Endothelial cell of umbilical vein (primary cell): ENCODE measurements at regions not wholly inside any gene's neighbourhood (a gene's known extent, or its start where the extent isn't known, plus 50 kb on each side); places are given as distances from the start of the nearest gene placed in this dataset.

Source experiments
- BruUV-seq: library from RNA; stranded (reverse); fragments of 400-500 nt; replicated peaks from 2 replicates; lab custom pipeline; 2021; lab: Mats Ljungman, UMichigan
- CTCF ChIA-PET: fragments of 300-600, 350-600 bp; sonication (Branson Sonifier 250); formaldehyde crosslinking; loops from one replicate; lab custom pipeline; 2021; ENCODE audit warnings: antibody characterized with exemption, inconsistent platforms; lab: Charles Lee
- POLR2A ChIA-PET: fragments of 300-600, 350-600 bp; sonication (Branson Sonifier 250); formaldehyde crosslinking; loops from one replicate; lab custom pipeline; 2021; ENCODE audit warnings: antibody characterized with exemption, inconsistent platforms; lab: Charles Lee
- DNase-seq: peaks from one replicate; pipeline ENCODE4 v3.0.0-alpha.2; 2011; ENCODE audit warnings: low read depth, low spot score
- FAIRE-seq: peaks from 2 replicates; lab custom pipeline; 2011; peaks lifted over from hg19 to GRCh38; lab: Jason Lieb, UNC
- H2AFZ ChIP-seq: 2 replicates; pipeline ENCODE4 v1.6.0; 2012; ENCODE audit warnings: low read depth, low read length, control low read depth, inconsistent platforms
- H3K27ac ChIP-seq: 2 replicates; pipeline ENCODE4 v1.5.1; 2011; ENCODE audit warnings: low read depth, mild to moderate bottlenecking, control low read depth, low read length, moderate library complexity; ENCODE audit not compliant: insufficient read depth
- H3K27me3 ChIP-seq, 2 experiments: 2 replicates each; pipeline versions ENCODE4 v1.6.0 to v1.6.1; 2011; ENCODE audit warnings: low read length in 2 of 2, mixed read lengths in 1 of 2; ENCODE audit not compliant: control insufficient read depth in 2 of 2, insufficient read depth in 2 of 2
- H3K36me3 ChIP-seq, 2 experiments: 2 replicates in 1 of 2; 3 replicates in 1 of 2; pipeline ENCODE4 v1.5.1; 2011; ENCODE audit warnings: low read length in 2 of 2, mild to moderate bottlenecking in 1 of 2, moderate library complexity in 1 of 2; ENCODE audit not compliant: control insufficient read depth in 2 of 2, insufficient read depth in 2 of 2; ENCODE audit errors: extremely low read depth in 1 of 2
- H3K4me1 ChIP-seq: 3 replicates; pipeline ENCODE4 v1.5.1; 2011; ENCODE audit warnings: mild to moderate bottlenecking, low read length; ENCODE audit not compliant: control insufficient read depth, insufficient read depth; ENCODE audit errors: extremely low read depth
- H3K4me2 ChIP-seq: 2 replicates; pipeline ENCODE4 v1.6.1; 2011; ENCODE audit warnings: low read length, control low read depth, mixed read lengths; ENCODE audit not compliant: insufficient read depth
- H3K4me3 ChIP-seq, 3 experiments: fragments of 200-600 bp in 1 of 3; sonication (generic), shearing (Covaris generic) in 1 of 3; replicated peaks in 1 of 3; 2 replicates each; pipeline ENCODE4 v1.5.1; 2011 to 2016; ENCODE audit warnings: control low read depth in 3 of 3, low read length in 3 of 3, mild to moderate bottlenecking in 2 of 3, inconsistent platforms in 1 of 3, low read depth in 1 of 3, moderate library complexity in 1 of 3; ENCODE audit not compliant: insufficient read depth in 1 of 3
- H3K79me2 ChIP-seq: 2 replicates; pipeline ENCODE4 v1.6.0; 2012; ENCODE audit warnings: low read length, inconsistent platforms; ENCODE audit not compliant: control insufficient read depth, insufficient read depth
- H3K9ac ChIP-seq: replicated peaks from 2 replicates; pipeline ENCODE3; 2011; ENCODE audit warnings: low read length, control low read depth; ENCODE audit not compliant: insufficient read depth; ENCODE audit errors: extremely low read depth
- H3K9me1 ChIP-seq: replicated peaks from 3 replicates; pipeline ENCODE4 v1.6.0; 2011; ENCODE audit warnings: mild to moderate bottlenecking, low read length; ENCODE audit not compliant: control insufficient read depth, insufficient read depth; ENCODE audit errors: extremely low read depth
- H3K9me3 ChIP-seq: replicated peaks from 2 replicates; pipeline ENCODE4 v1.5.1; 2012; ENCODE audit warnings: low read length, inconsistent platforms; ENCODE audit not compliant: control insufficient read depth, insufficient read depth
- H4K20me1 ChIP-seq: replicated peaks from 2 replicates; pipeline ENCODE3; 2011; ENCODE audit warnings: mild to moderate bottlenecking, low read length; ENCODE audit not compliant: control insufficient read depth, insufficient read depth; ENCODE audit errors: extremely low read depth
- CTCF ChIP-seq, 2 donors: IDR thresholded peaks; 1 replicate in 1 of 2; 2 replicates in 1 of 2; pipeline ENCODE4 v1.5.1; 2011; ENCODE audit warnings: low read length in 2 of 2, mild to moderate bottlenecking in 2 of 2, moderate library complexity in 2 of 2, control low read depth in 1 of 2, inconsistent platforms in 1 of 2, low read depth in 1 of 2; ENCODE audit not compliant: insufficient read depth in 1 of 2; ENCODE audit errors: extremely low read depth in 1 of 2
- EZH2 ChIP-seq: IDR thresholded peaks from 2 replicates; pipeline ENCODE4 v1.6.1; 2012; ENCODE audit warnings: borderline replicate concordance, low read depth, mild to moderate bottlenecking, moderate library complexity, low read length, inconsistent platforms; ENCODE audit not compliant: severe bottlenecking
- FOS ChIP-seq: IDR thresholded peaks from 2 replicates; pipeline ENCODE4 v1.6.1; 2011; ENCODE audit warnings: mild to moderate bottlenecking, low read length, moderate library complexity, borderline replicate concordance; ENCODE audit not compliant: insufficient read depth
- GATA2 ChIP-seq: IDR thresholded peaks from 2 replicates; pipeline ENCODE4 v1.7.0; 2011; ENCODE audit warnings: low read depth, mild to moderate bottlenecking, moderate library complexity, mixed read lengths, low read length; ENCODE audit not compliant: insufficient read length, insufficient read depth
- JUN ChIP-seq: IDR thresholded peaks from 2 replicates; pipeline ENCODE4 v1.6.1; 2011; ENCODE audit warnings: borderline replicate concordance, low read depth; ENCODE audit not compliant: insufficient read length, insufficient read depth
- MAX ChIP-seq: IDR thresholded peaks from 2 replicates; pipeline ENCODE4 v1.6.1; 2011; ENCODE audit not compliant: insufficient read depth, insufficient read length
- MYC ChIP-seq: IDR thresholded peaks from one replicate; pipeline ENCODE4 v1.6.1; 2011; ENCODE audit warnings: mild to moderate bottlenecking, low read depth, low read length
- POLR2AphosphoS5 ChIP-seq: IDR thresholded peaks from 2 replicates; pipeline ENCODE4 v1.6.1; 2012; ENCODE audit warnings: low read depth, mild to moderate bottlenecking, control low read depth, low read length, moderate library complexity; ENCODE audit not compliant: insufficient read depth
- dilution Hi-C: fragments of 300-500 bp; cut with MboI; formaldehyde crosslinking; loops from one replicate; pipeline ENCODE4 v1.15.0; 2019; ENCODE audit warnings: low sequenced_read_pairs; ENCODE audit not compliant: extremely low pct_ligation_motif_present
- intact Hi-C: fragments of 100-400 bp; cut with micrococcal nuclease; formaldehyde crosslinking; loops from one replicate; pipeline ENCODE4 v1.10.0; 2022

GRCh38 chr21:9837946-9838737, 683.2 kb upstream of the TPTE start:
- Histone ChIP-seq H3K4me2 (no peak overlapping the region), H4K20me1 (no peaks in the 10 kb centered on the region)

GRCh38 chr21:9838738-9839642, 682.4 kb upstream of the TPTE start:
- Histone ChIP-seq H3K9me1 (no peaks in the 10 kb centered on the region), H4K20me1 (no peaks in the 10 kb centered on the region), H2AFZ (no peak overlapping the region), H3K9me3 (peaks cover 3% of the 10 kb centered on the region), H3K4me2 (no peak overlapping the region), H3K27ac (no peak overlapping the region), H3K79me2 (no peaks in the 10 kb centered on the region), H3K4me3 (no peak overlapping the region), H3K36me3 (no peaks in the 10 kb centered on the region), H3K4me1 (no peaks in the 10 kb centered on the region), H3K27me3 (no peaks in the 10 kb centered on the region), H3K9ac (no peak overlapping the region)
- ChIA-PET POLR2A (no interaction called here), CTCF (no interaction called here)
- dilution Hi-C loops, result no loop called here
- no TSS peak for BruUV-seq
- DNase-seq (no peak), FAIRE-seq (no peak)
- TF ChIP-seq MYC (no peak), JUN (no peak), CTCF (IDR thresholded peaks at IDR 0.05; ENCODE audit: extremely low read depth in 1 of 2, insufficient read depth in 1 of 2, low read depth in 1 of 2, low read length in 2 of 2) (no peak), EZH2 (no peak), FOS (no peak)
- intact Hi-C loops, result no loop called here

More at GRCh38 chr21:9837946-9838737, 683.2 kb upstream of the TPTE start:
- TF ChIP-seq FOS (no peak), POLR2AphosphoS5 (no peak), MAX (no peak), GATA2 (no peak)
- FAIRE-seq (no peak), DNase-seq (no peak)
- dilution Hi-C loops (no loop called here), intact Hi-C loops (no loop called here)
- no peak overlapping the region for H3K27ac ChIP-seq
- H3K4me1 ChIP-seq, result no peaks in the 10 kb centered on the region
- H3K9ac ChIP-seq, result no peak overlapping the region
- POLR2A ChIA-PET, result no interaction called here
- peaks cover 3% of the 10 kb centered on the region for H3K9me3 ChIP-seq
- H3K4me3 ChIP-seq, result no peak overlapping the region
- no peaks in the 10 kb centered on the region for H3K27me3 ChIP-seq
- CTCF ChIA-PET, result no interaction called here
- no peaks in the 10 kb centered on the region for H3K36me3 ChIP-seq
- H2AFZ ChIP-seq, result no peak overlapping the region
- no peaks in the 10 kb centered on the region for H3K9me1 ChIP-seq
- BruUV-seq, result no TSS peak
- no peaks in the 10 kb centered on the region for H3K79me2 ChIP-seq
